GM21825 (cell line): ENCODE measurements at regions not wholly inside any gene's neighbourhood (a gene's known extent, or its start where the extent isn't known, plus 50 kb on each side); places are given as distances from the start of the nearest gene placed in this dataset.
"Not testable (repeated sequence)": the region's sequence is repeated elsewhere in the genome, so short reads cannot be mapped to it uniquely, and the experiment has no call there.

Experiments used
- ATAC-seq: cut with Tn5 transposase; IDR thresholded peaks from one replicate; pipeline ENCODE4 v1.9.1; 2021; ENCODE audit warnings: mild to moderate bottlenecking, moderate library complexity; ENCODE audit not compliant: unreplicated experiment

DNA sequence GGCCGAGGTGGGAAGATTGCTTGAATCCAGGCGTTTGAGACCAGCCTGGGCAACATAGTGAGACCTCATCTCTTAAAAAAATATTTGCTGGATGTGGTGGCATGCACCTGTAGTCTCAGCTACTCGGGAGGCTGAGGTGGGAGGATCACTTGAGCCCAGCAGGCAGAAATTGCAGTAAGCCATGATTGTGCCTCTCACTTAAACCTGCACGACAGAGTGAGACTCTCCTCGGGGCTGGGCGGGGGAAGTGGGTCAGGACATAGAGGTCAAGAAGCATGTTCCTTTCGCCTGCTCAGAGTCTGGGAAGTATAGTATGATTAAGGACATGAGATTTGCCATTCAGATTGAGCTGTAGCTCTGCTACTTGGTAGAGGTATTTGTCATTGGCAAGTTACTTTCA is 52.3 kb downstream of the SEPTIN7 start:
- not testable (repeated sequence) for ATAC-seq

DNA sequence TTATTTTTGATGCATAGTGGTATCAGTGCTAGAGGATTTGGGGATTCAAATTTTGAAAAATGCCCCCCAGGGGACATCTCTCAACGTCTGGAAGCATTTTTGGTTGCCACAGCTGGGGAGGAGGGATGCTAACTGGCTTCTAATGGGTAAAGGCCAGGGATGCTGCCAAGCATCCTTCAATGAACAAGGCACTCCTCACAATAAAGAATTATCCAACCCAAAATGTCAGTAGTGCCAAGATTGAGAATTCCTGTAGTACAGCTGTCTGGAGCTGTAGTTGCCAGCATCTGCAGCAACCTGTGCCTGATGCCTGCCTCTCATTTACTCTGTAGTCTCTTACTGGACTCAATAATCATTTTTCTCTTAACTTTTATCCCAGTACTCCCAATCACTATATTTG is 53.5 kb downstream of the SEPTIN7 start:
- no peak for ATAC-seq

DNA sequence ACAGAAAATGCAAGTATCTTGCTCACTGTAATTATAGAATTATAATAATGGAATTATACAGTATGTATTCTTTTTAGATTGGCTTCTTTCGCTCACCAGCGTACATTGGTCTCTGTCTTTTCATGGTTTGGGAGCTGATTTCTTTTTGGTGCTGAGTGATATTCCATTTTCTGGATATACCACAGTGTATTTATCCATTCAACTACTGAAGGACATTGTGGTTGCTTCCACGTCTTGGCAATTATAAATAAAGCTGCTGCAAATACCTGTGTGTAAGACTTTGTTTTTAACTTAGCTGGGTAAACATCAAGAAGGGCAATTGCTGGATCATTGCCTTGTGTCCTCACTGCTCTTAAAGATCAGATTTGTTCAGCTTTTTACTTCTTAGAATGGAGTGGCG is 55.3 kb downstream of the SEPTIN7 start:
- ATAC-seq, result no peak

DNA sequence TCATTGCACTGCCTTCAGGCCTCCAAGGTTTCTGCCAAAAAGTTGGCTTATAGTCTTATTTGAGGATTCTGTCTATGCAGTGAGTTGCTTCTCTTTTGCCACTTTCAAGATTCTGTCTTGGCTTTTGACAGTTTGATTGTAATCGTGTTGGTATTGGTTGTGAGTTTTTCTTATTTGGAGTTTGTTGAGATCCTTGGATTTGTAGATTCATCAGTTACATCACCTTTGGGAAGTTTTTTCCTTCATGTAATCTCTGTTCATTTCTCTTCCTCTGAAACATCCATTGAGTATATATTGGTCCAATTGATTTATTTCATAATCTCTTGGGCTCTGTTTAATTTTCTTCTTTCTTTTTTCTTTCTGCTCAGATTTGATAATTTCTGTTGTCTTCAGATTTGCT is 59.8 kb downstream of the SEPTIN7 start:
- ATAC-seq, result no peak

DNA sequence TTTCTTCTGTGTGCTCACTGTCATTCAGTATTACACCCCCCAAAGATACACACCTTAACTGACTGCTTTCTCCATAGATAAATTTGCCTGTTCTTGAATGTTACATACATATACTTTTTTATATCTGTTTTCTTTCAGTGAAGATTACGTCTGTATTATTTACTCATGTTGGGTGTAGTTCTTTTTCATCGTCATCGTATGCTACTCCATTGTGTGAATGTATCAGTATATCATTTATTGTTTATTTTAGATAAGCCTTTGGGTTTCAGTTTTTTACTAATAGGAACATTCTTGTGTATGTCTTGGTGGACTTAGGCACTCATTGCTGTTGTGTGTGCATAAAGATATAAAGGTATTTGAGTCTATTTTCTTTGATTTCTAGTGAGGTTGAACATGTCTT is 64.4 kb downstream of the SEPTIN7 start:
- no peak for ATAC-seq

DNA sequence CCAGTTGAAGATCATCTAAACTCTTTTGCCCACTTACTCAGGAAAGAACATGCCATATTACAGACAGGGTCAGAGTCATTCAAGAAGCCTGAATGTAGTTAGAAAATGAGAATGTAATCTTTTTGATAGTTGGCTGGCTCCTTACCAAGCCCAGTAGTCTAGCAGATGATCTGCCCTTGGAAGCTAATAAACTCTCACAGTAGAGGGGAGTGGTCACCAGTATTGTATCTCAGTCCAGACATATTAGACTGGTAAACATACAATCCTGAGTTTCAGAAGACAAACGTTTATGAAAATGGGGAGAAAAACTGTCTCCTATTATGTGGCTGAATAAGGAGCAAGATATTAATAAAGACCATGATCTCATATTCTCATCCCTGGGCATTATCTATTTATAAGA is 65.3 kb downstream of the SEPTIN7 start:
- ATAC-seq, result no peak

DNA sequence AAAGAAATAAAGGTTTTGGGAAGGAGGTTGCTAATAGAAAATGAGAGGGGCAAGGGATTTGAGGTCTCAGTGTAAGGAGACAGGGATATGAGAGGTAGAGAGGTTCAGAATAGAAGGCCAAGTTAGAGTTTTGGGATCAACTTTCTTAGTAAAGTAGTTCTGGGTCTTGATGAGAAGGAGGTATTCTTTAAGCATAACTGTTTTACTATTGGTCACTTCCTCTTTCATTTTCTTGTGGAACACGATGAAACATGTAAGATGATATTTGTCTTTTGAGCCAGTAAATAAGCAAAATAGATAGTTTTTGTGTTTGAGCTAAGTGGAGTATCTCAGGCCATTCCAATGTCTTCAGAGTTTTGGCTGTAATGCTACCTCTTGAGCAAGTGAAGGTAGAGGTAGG is 68.3 kb downstream of the SEPTIN7 start:
- not testable (repeated sequence) for ATAC-seq

DNA sequence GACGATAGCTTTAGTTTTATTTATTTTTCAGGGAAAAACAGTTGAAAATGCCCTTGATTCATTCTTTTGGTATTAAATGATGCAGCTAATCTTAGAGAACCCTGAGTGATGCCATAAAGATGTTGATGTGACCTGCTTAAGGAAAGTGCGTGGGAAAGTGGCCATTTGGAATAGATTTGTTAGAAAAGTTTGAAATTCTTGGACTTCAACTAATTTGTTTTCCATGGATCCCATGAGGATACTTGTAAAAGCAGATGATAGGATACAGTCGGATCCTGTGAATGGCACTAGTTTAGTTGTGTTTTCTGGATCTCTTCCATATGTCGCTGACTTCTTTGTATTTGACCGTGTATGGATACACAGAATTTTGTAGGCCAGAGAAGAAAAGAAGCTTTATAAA is 69.0 kb downstream of the SEPTIN7 start:
- no peak for ATAC-seq

DNA sequence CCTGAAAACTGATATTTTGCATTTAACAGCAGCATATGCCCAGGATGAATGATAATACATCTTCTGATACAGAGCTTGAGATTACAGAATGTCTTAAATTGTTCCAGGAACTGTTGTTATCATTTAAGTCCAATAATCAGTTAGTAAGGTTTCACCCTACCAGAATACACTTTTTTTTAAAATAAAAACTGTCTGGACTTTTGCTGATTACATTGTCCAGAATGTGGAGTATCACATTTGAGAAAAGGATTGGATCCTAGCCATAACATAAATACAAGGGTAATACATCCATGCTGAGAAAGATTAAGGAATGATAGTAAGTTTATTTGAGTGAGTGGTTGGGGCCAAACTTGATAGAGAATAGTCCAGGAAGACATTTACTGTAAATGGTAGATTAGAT is 71.0 kb downstream of the SEPTIN7 start:
- ATAC-seq, result no peak

DNA sequence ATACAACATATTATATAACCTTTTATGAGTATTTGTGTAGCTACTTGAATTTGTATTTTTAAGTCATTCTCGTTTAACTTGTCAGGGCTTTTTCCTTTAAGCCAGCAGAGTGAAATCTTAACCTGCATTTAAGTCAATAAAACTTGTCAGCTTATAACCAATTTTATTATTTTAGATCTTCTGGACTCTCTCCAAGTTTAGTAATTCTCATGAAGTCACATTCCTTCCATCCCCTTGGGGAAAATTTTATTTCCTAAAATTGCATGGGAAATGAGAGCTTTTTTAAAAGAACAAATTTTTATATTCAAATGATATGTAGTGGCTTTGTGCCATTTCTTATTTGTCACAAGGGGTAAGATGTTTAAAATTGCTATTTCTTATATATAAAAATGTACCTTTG is 74.0 kb downstream of the SEPTIN7 start:
- no peak for ATAC-seq

DNA sequence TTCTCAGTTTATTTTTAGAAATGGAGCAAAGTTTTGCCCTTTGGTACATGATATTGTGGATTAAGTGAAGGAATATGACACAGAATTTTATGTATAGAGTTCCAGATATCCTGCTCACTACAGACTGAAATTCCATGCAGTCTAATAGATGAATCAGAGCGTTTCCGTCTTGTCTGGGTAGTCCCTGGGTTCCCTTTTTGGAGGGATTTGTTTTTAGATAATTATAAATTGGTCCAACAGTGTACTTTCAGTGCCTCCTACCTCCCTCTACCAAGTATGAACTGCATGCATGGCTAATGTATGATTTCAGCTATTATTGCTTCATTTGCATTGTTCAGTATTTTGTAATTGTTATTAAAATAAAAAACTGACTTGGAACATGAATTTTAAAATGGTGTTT is 74.4 kb downstream of the SEPTIN7 start:
- ATAC-seq, result no peak

DNA sequence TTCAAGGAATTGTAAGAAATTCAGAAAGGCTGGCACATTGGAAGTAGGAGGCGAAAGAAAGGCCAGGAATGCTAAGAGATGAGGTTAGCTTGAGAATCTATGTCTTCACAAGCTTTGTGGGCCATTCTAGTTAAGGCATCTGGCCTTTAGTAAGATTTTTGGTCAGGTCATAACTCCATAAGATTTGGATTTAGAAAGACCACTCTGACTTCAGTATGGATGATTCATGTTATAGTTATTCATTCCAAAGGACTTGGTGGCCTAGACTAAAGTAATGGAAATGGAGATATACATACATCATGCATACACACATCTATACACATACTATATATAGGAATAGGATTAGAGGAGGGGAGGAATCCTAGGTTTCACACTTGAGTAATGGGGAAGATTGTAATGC is 77.5 kb downstream of the SEPTIN7 start:
- ATAC-seq, result no peak

DNA sequence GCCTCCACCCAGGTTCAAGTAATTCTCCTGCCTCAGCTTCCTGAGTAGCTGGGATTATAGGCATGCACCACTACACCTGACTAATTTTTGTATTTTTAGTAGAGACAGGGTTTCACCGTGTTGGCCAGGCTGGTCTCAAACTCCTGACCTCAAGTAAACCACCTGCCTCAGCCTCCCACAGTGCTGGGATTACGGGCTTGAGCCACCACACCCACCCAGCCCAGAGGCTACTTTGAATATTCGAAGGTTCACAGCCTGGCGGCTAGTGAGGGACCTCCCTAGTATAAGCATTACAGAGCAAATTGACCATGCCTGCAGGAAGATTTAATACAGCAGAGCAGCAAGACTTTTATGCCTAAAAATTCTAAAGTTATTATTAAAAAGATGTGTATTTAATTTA is 86.6 kb downstream of the SEPTIN7 start:
- ATAC-seq, result not testable (repeated sequence)

DNA sequence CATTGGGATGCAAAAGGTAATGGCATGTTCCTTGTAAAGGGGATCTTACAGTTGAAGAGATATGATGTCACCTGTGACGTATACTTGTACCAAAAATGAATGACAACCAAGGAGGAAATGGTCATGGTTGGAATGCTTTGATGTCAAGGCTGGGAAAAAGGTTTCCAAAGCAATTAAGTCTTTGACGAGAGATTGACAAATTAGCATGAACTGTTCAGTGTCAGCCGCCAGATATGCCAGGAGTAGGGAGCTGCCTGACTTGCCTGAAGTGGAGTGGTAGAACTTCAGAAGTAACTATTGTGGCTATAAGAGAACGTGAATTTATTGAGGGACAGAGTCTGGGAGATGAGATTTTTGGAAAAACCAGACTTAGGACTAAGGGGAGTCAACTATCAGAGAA is 88.1 kb downstream of the SEPTIN7 start:
- ATAC-seq, result no peak

DNA sequence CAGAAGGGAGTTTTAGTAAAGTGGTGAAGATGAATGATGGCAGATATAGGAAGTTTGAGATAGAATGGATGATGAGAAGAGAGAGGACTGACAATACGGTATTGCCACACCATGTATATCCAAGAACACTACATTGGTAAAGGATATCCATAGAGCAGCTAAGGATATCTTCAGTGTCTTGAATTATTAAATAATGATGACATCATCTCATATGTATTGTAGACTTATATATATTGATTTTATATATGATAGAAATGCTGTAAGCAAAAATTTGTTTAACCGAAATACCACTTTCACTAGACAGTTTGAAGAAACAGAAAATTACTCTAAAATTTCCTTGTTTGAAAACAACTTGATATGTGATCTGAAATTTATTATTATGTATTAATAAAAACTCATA is 89.0 kb downstream of the SEPTIN7 start:
- no peak for ATAC-seq

DNA sequence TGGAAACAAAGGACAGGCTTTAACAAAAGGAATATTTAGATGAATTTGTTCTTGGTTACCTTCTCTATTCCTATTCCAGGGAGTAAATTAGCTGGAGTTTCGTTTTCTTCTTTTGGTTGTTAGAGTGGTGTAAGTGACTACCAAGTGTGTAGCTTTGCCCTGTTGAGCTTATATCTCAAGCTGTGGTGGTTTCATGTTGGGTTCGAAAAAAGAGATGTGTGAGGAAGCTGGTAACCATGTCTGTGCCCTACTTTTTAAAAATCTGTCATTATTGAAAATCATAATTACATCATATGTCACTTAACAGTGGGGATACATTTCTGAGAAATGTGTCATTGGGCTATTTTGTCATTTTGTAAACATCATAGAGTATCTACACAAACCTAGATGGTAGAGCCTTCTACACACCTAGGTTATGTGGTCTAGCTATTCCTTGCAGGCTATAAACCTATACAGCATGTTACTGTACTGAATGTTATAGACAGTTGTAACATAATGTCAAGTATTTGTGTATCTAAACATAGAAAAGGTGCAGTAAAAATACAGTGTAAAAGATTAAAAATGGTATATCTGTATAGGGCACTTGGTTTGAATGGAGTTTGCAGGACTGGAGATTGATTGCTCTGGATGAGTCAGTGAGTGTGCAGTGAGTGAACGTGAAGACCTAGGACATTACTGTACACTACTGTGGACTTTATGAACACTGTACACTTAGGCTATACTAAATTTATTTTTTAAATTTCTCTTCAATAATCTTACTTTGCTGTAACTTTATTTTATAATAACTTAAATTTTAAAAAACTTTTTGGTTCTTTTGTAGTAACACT is 90.4 kb downstream of the SEPTIN7 start:
- no peak for ATAC-seq

DNA sequence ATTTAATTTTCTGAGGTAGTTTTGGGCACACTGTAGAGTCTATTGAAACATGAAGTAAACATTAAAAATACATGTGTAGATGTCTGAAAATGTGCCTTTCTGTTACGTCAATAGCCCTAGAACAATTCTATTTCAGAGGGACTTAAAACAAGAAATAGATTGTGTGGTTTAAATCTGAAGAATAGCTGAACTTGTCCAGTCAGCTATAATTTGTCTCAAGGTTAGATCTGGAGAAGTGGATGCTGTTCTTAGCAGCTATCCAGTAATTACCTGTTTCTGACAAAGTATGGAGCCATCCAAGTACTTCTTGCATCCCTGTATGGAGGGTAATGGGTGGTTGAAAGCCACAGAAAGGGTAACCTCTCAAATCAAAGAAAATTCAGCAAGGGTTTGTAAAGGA is 92.8 kb downstream of the SEPTIN7 start:
- ATAC-seq, result no peak

DNA sequence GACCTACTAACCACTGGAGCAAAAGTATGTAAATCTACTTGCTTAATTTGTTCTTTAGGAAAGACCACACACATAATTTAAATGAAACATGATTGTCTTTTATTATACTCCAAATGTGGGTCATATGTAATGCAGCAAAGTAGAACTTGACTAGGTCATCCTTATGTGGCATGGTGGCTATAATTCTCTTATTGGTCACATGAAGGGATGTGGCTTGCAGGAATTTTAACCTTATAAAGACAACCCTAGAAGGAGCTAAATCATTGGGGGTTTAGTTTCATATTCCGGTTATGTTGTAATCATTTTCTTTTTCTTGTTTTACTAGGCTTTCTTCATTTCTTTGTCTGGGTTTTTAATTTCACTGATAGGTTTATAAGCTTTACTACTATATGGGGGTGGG is 93.9 kb downstream of the SEPTIN7 start:
- ATAC-seq, result no peak

DNA sequence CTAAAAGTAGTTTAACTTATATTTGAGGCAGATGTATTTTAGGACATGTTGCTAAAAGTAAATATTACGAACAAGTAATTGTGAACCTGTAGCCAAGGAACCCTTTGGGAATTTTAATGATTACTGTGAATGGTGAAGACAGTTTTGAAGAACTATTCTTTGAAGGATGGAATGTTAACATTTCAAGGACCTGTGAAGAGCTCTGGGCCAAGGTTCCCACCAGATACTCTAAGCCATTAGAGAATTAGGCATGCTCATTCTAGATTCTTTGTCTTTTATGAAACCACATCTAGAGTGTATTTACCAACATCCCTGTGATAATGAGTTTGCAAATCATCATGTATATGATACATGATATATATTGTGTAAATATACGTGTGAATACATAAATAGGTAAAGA is 99.8 kb downstream of the SEPTIN7 start:
- no peak for ATAC-seq

DNA sequence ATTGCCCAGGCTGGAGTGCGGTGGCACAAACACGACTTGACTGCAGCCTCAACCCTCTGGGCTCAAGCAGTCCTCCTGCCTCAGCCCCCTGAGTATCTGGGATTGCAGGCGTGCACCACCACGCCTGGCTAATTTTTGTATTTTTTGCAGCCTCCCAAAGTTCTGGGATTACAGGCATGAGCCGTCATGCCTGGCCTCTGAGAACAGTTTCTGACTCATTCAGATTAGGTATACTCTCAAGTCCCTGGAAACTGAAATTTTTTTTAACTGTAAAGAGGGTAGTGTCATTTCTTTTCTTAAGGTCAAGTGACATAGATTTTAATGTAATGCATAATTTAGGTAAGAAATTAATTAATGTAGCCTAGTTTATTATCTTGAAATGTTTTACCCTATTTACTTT is 104.7 kb downstream of the SEPTIN7 start:
- no peak for ATAC-seq

DNA sequence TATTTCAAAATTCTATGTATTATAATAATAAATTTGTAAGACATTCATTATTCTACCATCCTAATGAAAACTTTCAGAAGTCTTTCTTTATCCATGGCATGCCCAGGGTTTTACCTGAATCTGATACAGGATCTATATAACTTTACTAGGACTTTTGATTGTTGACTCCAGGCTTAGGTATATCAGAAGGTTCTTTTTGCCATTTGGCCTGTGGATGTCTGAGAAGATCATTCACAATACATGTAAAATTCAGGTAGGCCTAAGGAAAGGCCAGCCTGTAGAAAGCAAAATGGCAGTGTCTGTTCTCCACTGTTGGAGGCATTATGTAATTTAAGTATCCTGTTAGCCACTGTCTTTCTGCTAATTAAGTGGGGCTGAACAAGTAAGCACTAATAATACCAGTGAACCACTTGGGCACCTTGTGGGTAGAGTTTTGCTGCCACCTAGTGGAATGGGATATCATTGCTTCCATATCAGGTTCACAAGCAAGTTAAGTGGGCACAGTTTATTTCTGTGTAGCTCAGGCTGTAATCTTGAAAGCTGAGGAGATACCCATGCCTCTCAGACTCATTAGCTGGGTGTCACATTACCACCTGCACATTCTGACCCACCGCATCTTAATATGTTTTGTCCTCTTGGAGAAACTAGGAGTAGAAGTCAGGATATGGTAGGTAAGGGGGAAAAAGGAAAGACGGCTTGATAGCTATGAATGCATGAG is 105.5 kb downstream of the SEPTIN7 start:
- ATAC-seq, result peak; percentile 80
